ENCODE measurements at regions not wholly inside any gene's neighbourhood (a gene's known extent, or its start where the extent isn't known, plus 50 kb on each side); places are given as distances from the start of the nearest gene placed in this dataset.

- no peaks in the 10 kb centered on the region for H3K27me3 ChIP-seq (ENCODE audit: control insufficient read depth, insufficient read depth, low read length)
- DNase-seq (ENCODE audit: low read depth), result no peak
- ChIA-PET CTCF (no interaction called here), POLR2A (interaction anchor here (0.6 kb wide), 1 partner anchor 17 kb away, joined by 5 read pairs; no protein-coding TSS in a partner anchor)
- H3K4me3 ChIP-seq (ENCODE audit: low read depth, low read length), result no peak overlapping the region
- H3K36me3 ChIP-seq (ENCODE audit: control insufficient read depth, insufficient read depth, low read length), result no peaks in the 10 kb centered on the region; the same call in 1 of the 2 replicates
- no peak for TF ChIP-seq CTCF (IDR thresholded peaks at IDR 0.05; ENCODE audit: insufficient read depth, low read depth, low read length)
Measured at GRCh38 chr1:232428036-232428645, 201.8 kb downstream of the SIPA1L2 start.

GRCh38 chr1:232426801-232427200 lies 203.1 kb downstream of the SIPA1L2 start:
- H3K27me3 ChIP-seq (ENCODE audit: control insufficient read depth, insufficient read depth, low read length), result no peaks in the 10 kb centered on the region
- H3K4me3 ChIP-seq (ENCODE audit: low read depth, low read length), result no peak overlapping the region
- DNase-seq (ENCODE audit: low read depth), result no peak
- ChIA-PET CTCF (no interaction called here), POLR2A (no interaction called here)
- TF ChIP-seq CTCF (IDR thresholded peaks at IDR 0.05; ENCODE audit: insufficient read depth, low read depth, low read length), result no peak
- H3K36me3 ChIP-seq (ENCODE audit: control insufficient read depth, insufficient read depth, low read length), result no peaks in the 10 kb centered on the region; the same call in 1 of the 2 replicates

GRCh38 chr1:232425421-232425820 lies 204.5 kb downstream of the SIPA1L2 start:
- CTCF ChIA-PET, result no interaction called here
- no peak for TF ChIP-seq CTCF (IDR thresholded peaks at IDR 0.05; ENCODE audit: insufficient read depth, low read depth, low read length)
- Histone ChIP-seq H3K36me3 (ENCODE audit: control insufficient read depth, insufficient read depth, low read length) (no peaks in the 10 kb centered on the region; the same call in 1 of the 2 replicates), H3K27me3 (ENCODE audit: control insufficient read depth, insufficient read depth, low read length) (no peaks in the 10 kb centered on the region), H3K4me3 (ENCODE audit: low read depth, low read length) (no peak overlapping the region)
- POLR2A ChIA-PET, result no interaction called here
- DNase-seq (ENCODE audit: low read depth), result no peak

- no peaks in the 10 kb centered on the region for H3K27me3 ChIP-seq (ENCODE audit: control insufficient read depth, insufficient read depth, low read length)
- no peak for TF ChIP-seq CTCF (IDR thresholded peaks at IDR 0.05; ENCODE audit: insufficient read depth, low read depth, low read length)
- ChIA-PET POLR2A (no interaction called here), CTCF (no interaction called here)
- no peak overlapping the region for H3K4me3 ChIP-seq (ENCODE audit: low read depth, low read length)
- no peak for DNase-seq (ENCODE audit: low read depth)
- H3K36me3 ChIP-seq (ENCODE audit: control insufficient read depth, insufficient read depth, low read length), result no peaks in the 10 kb centered on the region; the same call in 1 of the 2 replicates
Measured at GRCh38 chr1:232423591-232423990, 206.3 kb downstream of the SIPA1L2 start.

GRCh38 chr1:232422898-232423297 lies 207.0 kb downstream of the SIPA1L2 start:
- Histone ChIP-seq H3K36me3 (ENCODE audit: control insufficient read depth, insufficient read depth, low read length) (no peaks in the 10 kb centered on the region; the same call in 1 of the 2 replicates), H3K4me3 (ENCODE audit: low read depth, low read length) (no peak overlapping the region), H3K27me3 (ENCODE audit: control insufficient read depth, insufficient read depth, low read length) (no peaks in the 10 kb centered on the region)
- TF ChIP-seq CTCF (IDR thresholded peaks at IDR 0.05; ENCODE audit: insufficient read depth, low read depth, low read length), result no peak
- no peak for DNase-seq (ENCODE audit: low read depth)
- ChIA-PET POLR2A (no interaction called here), CTCF (no interaction called here)
